HEK293T (cell line): ENCODE measurements at regions not wholly inside any gene's neighbourhood (a gene's known extent, or its start where the extent isn't known, plus 50 kb on each side); places are given as distances from the start of the nearest gene placed in this dataset.

Experiments used
- BHLHE40 ChIP-seq: fragments of 450-650 bp; IDR thresholded peaks from 2 replicates; pipeline ENCODE4 v1.6.1; 2016; ENCODE audit warnings: mild to moderate bottlenecking, moderate library complexity, borderline replicate concordance
- HDGF ChIP-seq: fragments of 450-650 bp; IDR thresholded peaks from 2 replicates; pipeline ENCODE4 v1.6.1; 2017; ENCODE audit warnings: antibody characterized with exemption, borderline replicate concordance
- NFRKB ChIP-seq: fragments of 450-650 bp; IDR thresholded peaks from 2 replicates; pipeline ENCODE4 v1.6.1; 2016; ENCODE audit warnings: mild to moderate bottlenecking, moderate library complexity
- PKNOX1 ChIP-seq: fragments of 450-650 bp; IDR thresholded peaks from 2 replicates; pipeline ENCODE4 v1.6.1; 2016
- SUZ12 ChIP-seq: fragments of 450-650 bp; IDR thresholded peaks from 2 replicates; pipeline ENCODE4 v1.6.1; 2016; ENCODE audit warnings: mild to moderate bottlenecking
- ZNF384 ChIP-seq: fragments of 450-650 bp; IDR thresholded peaks from 2 replicates; pipeline ENCODE4 v1.6.1; 2016

- TF ChIP-seq PKNOX1 (no peak), SUZ12 (no peak), BHLHE40 (no peak), HDGF (no peak), NFRKB (no peak), ZNF384 (no peak)
These were observed 57.6 kb upstream of the IGFBP5 start for GRCh38 chr2:216752855-216753505.
